Activated T-cell treated with anti-CD3 and anti-CD28 coated beads for 24 hours (primary cell): ENCODE measurements at regions not wholly inside any gene's neighbourhood (a gene's known extent, or its start where the extent isn't known, plus 50 kb on each side); places are given as distances from the start of the nearest gene placed in this dataset.

ENCODE experiments used
- DNase-seq: peaks from one replicate; pipeline ENCODE4 v3.0.0-alpha.2; 2020; ENCODE audit warnings: low read depth

- DNase-seq: no peak
These were observed 149.5 kb downstream of the PCSK1 start for GRCh38 chr5:96283589-96283988.

- DNase-seq: no peak
These were observed 151.0 kb downstream of the PCSK1 start for GRCh38 chr5:96282020-96282419.

- no peak for DNase-seq
These were observed 152.1 kb downstream of the PCSK1 start for GRCh38 chr5:96280946-96281393.

- no peak for DNase-seq
These were observed 153.1 kb downstream of the PCSK1 start for GRCh38 chr5:96279801-96280542.

- no peak for DNase-seq
These were observed 154.1 kb downstream of the PCSK1 start for GRCh38 chr5:96278981-96279380.

- no peak for DNase-seq
These were observed 158.0 kb downstream of the PCSK1 start for GRCh38 chr5:96275051-96275450.

GRCh38 chr5:96265487-96265886, 167.6 kb downstream of the PCSK1 start:
- no peak for DNase-seq

- DNase-seq: no peak
These were observed 169.0 kb downstream of the PCSK1 start for GRCh38 chr5:96264047-96264446.

- no peak for DNase-seq
These were observed 170.9 kb downstream of the PCSK1 start for GRCh38 chr5:96262105-96262504.

GRCh38 chr5:96260009-96260408, 173.0 kb downstream of the PCSK1 start:
- no peak for DNase-seq

- no peak for DNase-seq
These were observed 173.8 kb downstream of the PCSK1 start for GRCh38 chr5:96259151-96259772.

- no peak for DNase-seq
These were observed 174.4 kb downstream of the PCSK1 start for GRCh38 chr5:96258692-96259091.

GRCh38 chr5:96257904-96258303, 175.1 kb downstream of the PCSK1 start:
- no peak for DNase-seq

GRCh38 chr5:96256795-96257470, 176.1 kb downstream of the PCSK1 start:
- no peak for DNase-seq

GRCh38 chr5:96254980-96255691, 177.9 kb downstream of the PCSK1 start:
- no peak for DNase-seq

GRCh38 chr5:96253140-96253539, 179.9 kb downstream of the PCSK1 start:
- no peak for DNase-seq

- no peak for DNase-seq
These were observed 180.5 kb downstream of the PCSK1 start for GRCh38 chr5:96252596-96252995.

- DNase-seq: no peak
These were observed 182.3 kb downstream of the PCSK1 start for GRCh38 chr5:96250782-96251181.

- no peak for DNase-seq
These were observed 184.9 kb downstream of the PCSK1 start for GRCh38 chr5:96248131-96248530.

- no peak for DNase-seq
These were observed 185.3 kb downstream of the PCSK1 start for GRCh38 chr5:96247708-96248107.

- no peak for DNase-seq
These were observed 185.8 kb downstream of the PCSK1 start for GRCh38 chr5:96247097-96247701.
